ENCODE measurements at regions not wholly inside any gene's neighbourhood (a gene's known extent, or its start where the extent isn't known, plus 50 kb on each side); places are given as distances from the start of the nearest gene placed in this dataset.

GRCh38 chr10:20427821-20428220 lies 469.3 kb downstream of the NEBL start:
- no peak overlapping the region for H3K27ac Mint-ChIP-seq
- H3K4me3 Mint-ChIP-seq, result no peak overlapping the region
- H3K36me3 Mint-ChIP-seq (ENCODE audit: low read depth), result peaks cover 3% of the 10 kb centered on the region
- peaks cover 37% of the 10 kb centered on the region for H3K9me3 Mint-ChIP-seq
- no peak for TF ChIP-seq CTCF (IDR thresholded peaks at IDR 0.05; ENCODE audit: unreplicated experiment in 3 of 3)
- no peaks in the 10 kb centered on the region for H3K4me1 Mint-ChIP-seq
- H3K27me3 Mint-ChIP-seq (ENCODE audit: low read depth), result no peaks in the 10 kb centered on the region

- Mint-ChIP-seq H3K4me1 (no peaks in the 10 kb centered on the region), H3K27me3 (ENCODE audit: low read depth) (peaks cover 3% of the 10 kb centered on the region), H3K27ac (no peak overlapping the region), H3K4me3 (no peak overlapping the region), H3K9me3 (peaks cover 14% of the 10 kb centered on the region), H3K36me3 (ENCODE audit: low read depth) (no peaks in the 10 kb centered on the region)
- TF ChIP-seq CTCF (IDR thresholded peaks at IDR 0.05; ENCODE audit: unreplicated experiment in 3 of 3), result no peak
Measured at GRCh38 chr10:20418286-20418685, 478.8 kb downstream of the NEBL start.

GRCh38 chr10:20417791-20418190 lies 479.3 kb downstream of the NEBL start:
- no peak for TF ChIP-seq CTCF (IDR thresholded peaks at IDR 0.05; ENCODE audit: unreplicated experiment in 3 of 3)
- H3K27ac Mint-ChIP-seq, result no peak overlapping the region
- H3K27me3 Mint-ChIP-seq (ENCODE audit: low read depth), result peaks cover 3% of the 10 kb centered on the region
- no peaks in the 10 kb centered on the region for H3K4me1 Mint-ChIP-seq
- peaks cover 14% of the 10 kb centered on the region for H3K9me3 Mint-ChIP-seq
- H3K36me3 Mint-ChIP-seq (ENCODE audit: low read depth), result no peaks in the 10 kb centered on the region
- no peak overlapping the region for H3K4me3 Mint-ChIP-seq

- H3K36me3 Mint-ChIP-seq (ENCODE audit: low read depth), result no peaks in the 10 kb centered on the region
- no peak overlapping the region for H3K27ac Mint-ChIP-seq
- no peak for TF ChIP-seq CTCF (IDR thresholded peaks at IDR 0.05; ENCODE audit: unreplicated experiment in 3 of 3)
- no peaks in the 10 kb centered on the region for H3K27me3 Mint-ChIP-seq (ENCODE audit: low read depth)
- no peaks in the 10 kb centered on the region for H3K4me1 Mint-ChIP-seq
- peaks cover 6% of the 10 kb centered on the region for H3K9me3 Mint-ChIP-seq
- H3K4me3 Mint-ChIP-seq, result no peak overlapping the region
Measured at GRCh38 chr10:20415684-20416083, 481.4 kb downstream of the NEBL start.

- peaks cover 5% of the 10 kb centered on the region for H3K27me3 Mint-ChIP-seq (ENCODE audit: low read depth)
- H3K27ac Mint-ChIP-seq, result no peak overlapping the region
- no peak for TF ChIP-seq CTCF (IDR thresholded peaks at IDR 0.05; ENCODE audit: unreplicated experiment in 3 of 3)
- H3K4me1 Mint-ChIP-seq, result peaks cover 5% of the 10 kb centered on the region
- no peaks in the 10 kb centered on the region for H3K9me3 Mint-ChIP-seq
- no peak overlapping the region for H3K4me3 Mint-ChIP-seq
- H3K36me3 Mint-ChIP-seq (ENCODE audit: low read depth), result no peaks in the 10 kb centered on the region
Measured at GRCh38 chr10:20407357-20407756, 489.8 kb downstream of the NEBL start.

- Mint-ChIP-seq H3K27ac (peak overlapping the region in 1 of 3 experiments; percentile 17), H3K4me1 (peaks cover 5% of the 10 kb centered on the region)
Measured at GRCh38 chr10:20406281-20407104, 490.6 kb downstream of the NEBL start.

More at GRCh38 chr10:20406281-20407104, 490.6 kb downstream of the NEBL start:
- TF ChIP-seq CTCF (IDR thresholded peaks at IDR 0.05; ENCODE audit: unreplicated experiment in 3 of 3), result no peak
- Mint-ChIP-seq H3K27me3 (ENCODE audit: low read depth) (peaks cover 5% of the 10 kb centered on the region), H3K9me3 (no peaks in the 10 kb centered on the region), H3K36me3 (ENCODE audit: low read depth) (no peaks in the 10 kb centered on the region), H3K4me3 (no peak overlapping the region)

Measured in nephron (organoid).